HepG2 (cell line): ENCODE measurements at regions not wholly inside any gene's neighbourhood (a gene's known extent, or its start where the extent isn't known, plus 50 kb on each side); places are given as distances from the start of the nearest gene placed in this dataset.
"Not testable (repeated sequence)": the region's sequence is repeated elsewhere in the genome, so short reads cannot be mapped to it uniquely, and the experiment has no call there.

Source experiments
- ATAC-seq: fragments of 200-7000 bp; cut with Tn5 transposase; 3 replicates; pipeline ENCODE4 v1.9.1; 2020; ENCODE audit warnings: mild to moderate bottlenecking, moderate library complexity
- BruUV-seq: library from RNA; stranded (reverse); fragments of 400-500 nt; replicated peaks from 2 replicates; lab custom pipeline; 2021; lab: Mats Ljungman, UMichigan
- CTCF ChIA-PET: fragments of 300-600 bp; formaldehyde crosslinking; extraction: SDS; loops from one replicate; lab custom pipeline; 2021; ENCODE audit warnings: low total read pairs, inconsistent platforms, low intra/inter-chr PET ratio; lab: Yijun Ruan, JAX
- POLR2A ChIA-PET: fragments of 350-600 bp; sonication (Branson Sonifier 250); formaldehyde crosslinking; loops from one replicate; lab custom pipeline; 2020; ENCODE audit warnings: antibody characterized with exemption, inconsistent platforms; lab: Yijun Ruan, JAX
- DNase-seq: peaks from one replicate; pipeline ENCODE4 v3.0.0-alpha.2; 2015; ENCODE audit warnings: low spot score
- FAIRE-seq: peaks from 3 replicates; lab custom pipeline; 2011; peaks lifted over from hg19 to GRCh38; lab: Jason Lieb, UNC
- H2AFZ ChIP-seq: one replicate; pipeline ENCODE4 v1.6.1; 2011; ENCODE audit warnings: low read length, inconsistent platforms
- H3K27ac ChIP-seq: fragments of 300-600 bp; 3 replicates; pipeline ENCODE4 v1.8.0; 2011; ENCODE audit warnings: mixed run types, mild to moderate bottlenecking, mixed read lengths, low read length, inconsistent platforms; ENCODE audit not compliant: insufficient read depth; ENCODE audit errors: extremely low read length
- H3K27me3 ChIP-seq, 2 experiments: fragments of 200-600 bp in 1 of 2; 2 replicates in 1 of 2; 3 replicates in 1 of 2; pipeline versions ENCODE4 v1.6.0 to v1.8.0; 2011; ENCODE audit warnings: low read length in 2 of 2, mild to moderate bottlenecking in 2 of 2, moderate library complexity in 2 of 2, inconsistent platforms in 1 of 2; ENCODE audit not compliant: insufficient read depth in 2 of 2, control insufficient read depth in 1 of 2
- H3K36me3 ChIP-seq, 2 experiments: fragments of 200-600 bp in 1 of 2; replicated peaks in 1 of 2; 2 replicates in 1 of 2; 3 replicates in 1 of 2; pipeline versions ENCODE4 v1.5.1 to v1.8.0; 2011; ENCODE audit warnings: low read length in 2 of 2, inconsistent platforms in 1 of 2; ENCODE audit not compliant: insufficient read depth in 2 of 2, control insufficient read depth in 1 of 2
- H3K4me1 ChIP-seq: 2 replicates; pipeline ENCODE4 v1.5.1; 2012; ENCODE audit warnings: low read length, inconsistent platforms; ENCODE audit not compliant: insufficient read depth
- H3K4me2 ChIP-seq: 2 replicates; pipeline ENCODE4 v1.6.0; 2011; ENCODE audit warnings: low read depth, low read length, inconsistent platforms
- H3K4me3 ChIP-seq, 3 experiments: fragments of 200-600 bp in 1 of 3; sonication (generic), shearing (Covaris generic) in 1 of 3; replicated peaks in 1 of 3; 2 replicates each; pipeline ENCODE4 v1.5.1; 2011 to 2016; ENCODE audit warnings: low read length in 3 of 3, inconsistent platforms in 2 of 3, low read depth in 2 of 3, mild to moderate bottlenecking in 2 of 3, control low read depth in 1 of 3, mixed read lengths in 1 of 3; ENCODE audit not compliant: insufficient read depth in 1 of 3
- H3K79me2 ChIP-seq: one replicate; pipeline ENCODE4 v1.6.1; 2011; ENCODE audit warnings: low read length, inconsistent platforms; ENCODE audit not compliant: insufficient read depth
- H3K9ac ChIP-seq: 2 replicates; pipeline ENCODE4 v1.6.0; 2011; ENCODE audit warnings: mild to moderate bottlenecking, low read depth, low read length, inconsistent platforms; ENCODE audit not compliant: insufficient read depth
- H3K9me3 ChIP-seq: 2 replicates; pipeline ENCODE4 v1.5.1; 2012; ENCODE audit warnings: mild to moderate bottlenecking, low read length
- H4K20me1 ChIP-seq: 2 replicates; pipeline ENCODE4 v1.6.0; 2011; ENCODE audit warnings: inconsistent platforms, mild to moderate bottlenecking, low read length, moderate library complexity; ENCODE audit not compliant: insufficient read depth
- ARNTL ChIP-seq: sonication (generic); formaldehyde crosslinking; IDR thresholded peaks from 2 replicates; pipeline ENCODE4 v1.4.0; 2020; ENCODE audit warnings: mild to moderate bottlenecking, missing genetic modification reagents
- CENPX ChIP-seq: sonication (generic); formaldehyde crosslinking; IDR thresholded peaks from 2 replicates; pipeline ENCODE4 v1.9.0; 2021; ENCODE audit warnings: mild to moderate bottlenecking, missing genetic modification reagents, moderate library complexity
- DMAP1 ChIP-seq: IDR thresholded peaks from 2 replicates; pipeline ENCODE4 v1.6.1; 2016
- FOXC1 ChIP-seq: sonication (generic); formaldehyde crosslinking; IDR thresholded peaks from 2 replicates; pipeline ENCODE4 v1.8.0; 2022; ENCODE audit warnings: mild to moderate bottlenecking, missing genetic modification reagents, borderline replicate concordance
- RXRB ChIP-seq: IDR thresholded peaks from 2 replicates; pipeline ENCODE4 v1.6.1; 2016; ENCODE audit warnings: borderline replicate concordance, missing genetic modification reagents, missing compliant biosample characterization
- SETDB1 ChIP-seq: sonication (generic); formaldehyde crosslinking; IDR thresholded peaks from 2 replicates; pipeline ENCODE4 v1.5.1; 2020; ENCODE audit warnings: missing genetic modification reagents, mild to moderate bottlenecking, borderline replicate concordance
- SMYD3 ChIP-seq: sonication (generic); formaldehyde crosslinking; IDR thresholded peaks from 2 replicates; pipeline ENCODE4 v1.8.1; 2023; ENCODE audit warnings: mild to moderate bottlenecking, missing genetic modification reagents
- SOX6 ChIP-seq, 2 experiments: fragments of 450-650 bp in 1 of 2; sonication (generic) in 1 of 2; formaldehyde crosslinking in 1 of 2; IDR thresholded peaks; 2 replicates each; pipeline versions ENCODE4 v1.4.0 to v1.6.1; 2017 to 2020; ENCODE audit warnings: antibody characterized with exemption in 1 of 2, mild to moderate bottlenecking in 1 of 2, missing genetic modification reagents in 1 of 2
- SP5 ChIP-seq: IDR thresholded peaks from 2 replicates; pipeline ENCODE4 v1.6.1; 2016; ENCODE audit warnings: low read depth, borderline replicate concordance
- TARDBP ChIP-seq: sonication (generic); formaldehyde crosslinking; IDR thresholded peaks from 2 replicates; pipeline ENCODE4 v1.8.0; 2022; ENCODE audit warnings: mild to moderate bottlenecking, missing genetic modification reagents
- ZNF232 ChIP-seq: sonication (generic); formaldehyde crosslinking; IDR thresholded peaks from 2 replicates; pipeline ENCODE4 v1.4.0; 2020; ENCODE audit warnings: missing genetic modification reagents, borderline replicate concordance
- ZNF317 ChIP-seq: sonication (generic); formaldehyde crosslinking; IDR thresholded peaks from 2 replicates; pipeline ENCODE4 v1.5.0; 2020; ENCODE audit warnings: mild to moderate bottlenecking, missing genetic modification reagents
- ZNF33A ChIP-seq: sonication (generic); formaldehyde crosslinking; IDR thresholded peaks from 2 replicates; pipeline ENCODE4 v1.5.1; 2020; ENCODE audit warnings: missing genetic modification reagents, mild to moderate bottlenecking, moderate library complexity, borderline replicate concordance
- ZNF496 ChIP-seq: sonication (generic); formaldehyde crosslinking; IDR thresholded peaks from 2 replicates; pipeline ENCODE4 v1.8.1; 2023; ENCODE audit warnings: mild to moderate bottlenecking, moderate library complexity, missing genetic modification reagents; ENCODE audit not compliant: insufficient replicate concordance
- ZNF883 ChIP-seq: sonication (generic); formaldehyde crosslinking; IDR thresholded peaks from 2 replicates; pipeline ENCODE4 v1.5.1; 2020; ENCODE audit warnings: mild to moderate bottlenecking, missing genetic modification reagents; ENCODE audit errors: not compliant biosample characterization
- WGBS: methylation state at CpG from one replicate; pipeline ENCODE4 v1.1.6; 2017; ENCODE audit warnings: low lambda C conversion rate; 5-methylcytosine and 5-hydroxymethylcytosine counted together
- in situ Hi-C: cut with HindIII; loops from 2 replicates; pipeline ENCODE4 v1.10.0; 2017; ENCODE audit warnings: low pct_unique_long_range_greater_than_20kb; ENCODE audit not compliant: extremely low pct_ligation_motif_present
- intact Hi-C: fragments of 100-400 bp; cut with micrococcal nuclease; formaldehyde crosslinking; loops from one replicate; pipeline ENCODE4 v1.10.0; 2022; ENCODE audit not compliant: unreplicated experiment
- TF ChIP-seq, protein P1 (sequence below), 2 experiments: sonication (generic) in 1 of 2; formaldehyde crosslinking in 1 of 2; IDR thresholded peaks; 2 replicates each; pipeline versions ENCODE4 v1.5.1 to v1.6.1; 2011 to 2020; ENCODE audit warnings: borderline replicate concordance in 1 of 2, low read depth in 1 of 2, low read length in 1 of 2, mild to moderate bottlenecking in 1 of 2, missing genetic modification reagents in 1 of 2, moderate library complexity in 1 of 2
- TF ChIP-seq, protein P2 (sequence below): sonication (generic); formaldehyde crosslinking; IDR thresholded peaks from 2 replicates; pipeline ENCODE4 v1.5.0; 2020; ENCODE audit warnings: missing genetic modification reagents, mild to moderate bottlenecking, borderline replicate concordance

GRCh38 chr11:129751511-129751910 lies 64.1 kb upstream of the TMEM45B start:
- 29% methylated on average over 3 of the region's 3 CpGs for WGBS

GRCh38 chr11:129763569-129763968 lies 52.1 kb upstream of the TMEM45B start:
- peaks cover 17% of the 10 kb centered on the region for H3K4me1 ChIP-seq
- ATAC-seq, H4K20me1 ChIP-seq, POLR2A ChIA-PET, H3K36me3 ChIP-seq, H3K27me3 ChIP-seq, H3K4me2 ChIP-seq, DNase-seq, H3K9me3 ChIP-seq, FAIRE-seq, H3K79me2 ChIP-seq, CTCF ChIA-PET, H3K9ac ChIP-seq, H3K27ac ChIP-seq, BruUV-seq, H3K4me3 ChIP-seq, in situ Hi-C loops, H2AFZ ChIP-seq: not testable (repeated sequence)
- WGBS: 93% methylated on average over 3 of the region's 4 CpGs
- intact Hi-C loops: loop anchor here (10.0 kb wide), 1 partner anchor 131 kb away; the partner anchor contains the start of gene NFRKB

More at GRCh38 chr11:129751511-129751910, 64.1 kb upstream of the TMEM45B start:
- DNase-seq: no peak
- CTCF ChIA-PET: interaction anchor here (1.1 to 7.6 kb wide), 7 partner anchors 56 to 867 kb away, joined by 3 to 122 read pairs (median 8); partner anchors contain the start of gene BARX2
- H2AFZ ChIP-seq: no peak overlapping the region
- TF ChIP-seq SMYD3 (CRISPR knock-in tag): no peak
- no peak for TF ChIP-seq SETDB1 (CRISPR knock-in tag)
- no peak for TF ChIP-seq ZNF883 (CRISPR knock-in tag)
- no peak for TF ChIP-seq ZNF496 (CRISPR knock-in tag)
- TF ChIP-seq, protein P1, sequence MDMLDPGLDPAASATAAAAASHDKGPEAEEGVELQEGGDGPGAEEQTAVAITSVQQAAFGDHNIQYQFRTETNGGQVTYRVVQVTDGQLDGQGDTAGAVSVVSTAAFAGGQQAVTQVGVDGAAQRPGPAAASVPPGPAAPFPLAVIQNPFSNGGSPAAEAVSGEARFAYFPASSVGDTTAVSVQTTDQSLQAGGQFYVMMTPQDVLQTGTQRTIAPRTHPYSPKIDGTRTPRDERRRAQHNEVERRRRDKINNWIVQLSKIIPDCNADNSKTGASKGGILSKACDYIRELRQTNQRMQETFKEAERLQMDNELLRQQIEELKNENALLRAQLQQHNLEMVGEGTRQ (IDR thresholded peaks at IDR 0.05; ENCODE audit: low read depth, low read length): no peak
- TF ChIP-seq, protein P1 (CRISPR knock-in tag; IDR thresholded peaks at IDR 0.05; ENCODE audit: borderline replicate concordance): no peak
- TF ChIP-seq CENPX (CRISPR knock-in tag): no peak
- no peak for TF ChIP-seq SOX6 (IDR thresholded peaks at IDR 0.05)
- TF ChIP-seq SOX6 (CRISPR knock-in tag; IDR thresholded peaks at IDR 0.05): no peak
- TF ChIP-seq, protein P2, sequence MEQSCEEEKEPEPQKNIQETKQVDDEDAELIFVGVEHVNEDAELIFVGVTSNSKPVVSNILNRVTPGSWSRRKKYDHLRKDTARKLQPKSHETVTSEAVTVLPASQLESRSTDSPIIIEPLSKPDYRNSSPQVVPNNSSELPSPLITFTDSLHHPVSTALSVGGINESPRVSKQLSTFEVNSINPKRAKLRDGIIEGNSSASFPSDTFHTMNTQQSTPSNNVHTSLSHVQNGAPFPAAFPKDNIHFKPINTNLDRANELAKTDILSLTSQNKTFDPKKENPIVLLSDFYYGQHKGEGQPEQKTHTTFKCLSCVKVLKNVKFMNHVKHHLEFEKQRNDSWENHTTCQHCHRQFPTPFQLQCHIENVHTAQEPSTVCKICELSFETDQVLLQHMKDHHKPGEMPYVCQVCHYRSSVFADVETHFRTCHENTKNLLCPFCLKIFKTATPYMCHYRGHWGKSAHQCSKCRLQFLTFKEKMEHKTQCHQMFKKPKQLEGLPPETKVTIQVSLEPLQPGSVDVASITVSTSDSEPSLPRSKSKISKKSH (CRISPR knock-in tag): no peak
- TF ChIP-seq FOXC1 (CRISPR knock-in tag): no peak
- no peak for TF ChIP-seq RXRB (CRISPR knock-in tag)
- no peak for TF ChIP-seq TARDBP (CRISPR knock-in tag)
- TF ChIP-seq ARNTL (CRISPR knock-in tag): no peak
- TF ChIP-seq ZNF232 (CRISPR knock-in tag): no peak
- TF ChIP-seq ZNF33A (CRISPR knock-in tag): no peak
- TF ChIP-seq ZNF317: no peak
- TF ChIP-seq SP5 (CRISPR knock-in tag): no peak
- no peak for TF ChIP-seq DMAP1
- TF ChIP-seq, all 625 proteins: peak for 0
- Histone ChIP-seq H3K36me3 (no peaks in the 10 kb centered on the region), H3K4me3 (no peak overlapping the region), H4K20me1 (no peaks in the 10 kb centered on the region; the same call in 1 of the 2 replicates), H3K4me2 (no peak overlapping the region), H3K9me3 (no peaks in the 10 kb centered on the region), H3K27ac (no peak overlapping the region), H3K79me2 (no peaks in the 10 kb centered on the region), H3K9ac (no peak overlapping the region), H3K4me1 (peaks cover 6% of the 10 kb centered on the region), H3K27me3 (peaks cover 2 to 25% of the 10 kb centered on the region in 2 experiments; a peak in 3 of 5 replicates)
- in situ Hi-C loops: no loop called here
- intact Hi-C loops: loop anchor here (1.0 to 5.0 kb wide), 3 partner anchors 57 to 387 kb away; partner anchors contain the start of gene BARX2
- FAIRE-seq: no peak
- no peak for ATAC-seq
- POLR2A ChIA-PET: no interaction called here
- BruUV-seq: no TSS peak
